ENCODE measurements at regions not wholly inside any gene's neighbourhood (a gene's known extent, or its start where the extent isn't known, plus 50 kb on each side); places are given as distances from the start of the nearest gene placed in this dataset.

- no peaks in the 10 kb centered on the region for H3K4me1 Mint-ChIP-seq (ENCODE audit: low read depth, unreplicated experiment)
- DNase-seq: no peak
- H3K27ac Mint-ChIP-seq (ENCODE audit: unreplicated experiment): no peak overlapping the region
- TF ChIP-seq CTCF (IDR thresholded peaks at IDR 0.05; ENCODE audit: partially characterized antibody, unreplicated experiment): no peak
- H3K4me3 Mint-ChIP-seq (ENCODE audit: unreplicated experiment): no peak overlapping the region
- H3K36me3 Mint-ChIP-seq (ENCODE audit: unreplicated experiment): no peaks in the 10 kb centered on the region
- no peaks in the 10 kb centered on the region for H3K27me3 Mint-ChIP-seq (ENCODE audit: unreplicated experiment)
- H3K9me3 Mint-ChIP-seq (ENCODE audit: unreplicated experiment): no peaks in the 10 kb centered on the region
These were observed 453.8 kb upstream of the MAP2 start for GRCh38 chr2:208970070-208970469.

GRCh38 chr2:208977582-208977981 is 446.3 kb upstream of the MAP2 start:
- DNase-seq: no peak
- Mint-ChIP-seq H3K36me3 (ENCODE audit: unreplicated experiment) (no peaks in the 10 kb centered on the region), H3K9me3 (ENCODE audit: unreplicated experiment) (no peaks in the 10 kb centered on the region), H3K4me3 (ENCODE audit: unreplicated experiment) (no peak overlapping the region), H3K4me1 (ENCODE audit: low read depth, unreplicated experiment) (no peaks in the 10 kb centered on the region), H3K27ac (ENCODE audit: unreplicated experiment) (no peak overlapping the region), H3K27me3 (ENCODE audit: unreplicated experiment) (no peaks in the 10 kb centered on the region)
- no peak for TF ChIP-seq CTCF (IDR thresholded peaks at IDR 0.05; ENCODE audit: partially characterized antibody, unreplicated experiment)

GRCh38 chr2:208978946-208979345 is 444.9 kb upstream of the MAP2 start:
- H3K9me3 Mint-ChIP-seq (ENCODE audit: unreplicated experiment): no peaks in the 10 kb centered on the region
- no peak overlapping the region for H3K27ac Mint-ChIP-seq (ENCODE audit: unreplicated experiment)
- no peak for TF ChIP-seq CTCF (IDR thresholded peaks at IDR 0.05; ENCODE audit: partially characterized antibody, unreplicated experiment)
- no peak overlapping the region for H3K4me3 Mint-ChIP-seq (ENCODE audit: unreplicated experiment)
- H3K4me1 Mint-ChIP-seq (ENCODE audit: low read depth, unreplicated experiment): no peaks in the 10 kb centered on the region
- H3K27me3 Mint-ChIP-seq (ENCODE audit: unreplicated experiment): no peaks in the 10 kb centered on the region
- no peak for DNase-seq
- H3K36me3 Mint-ChIP-seq (ENCODE audit: unreplicated experiment): no peaks in the 10 kb centered on the region

- Mint-ChIP-seq H3K9me3 (ENCODE audit: unreplicated experiment) (no peaks in the 10 kb centered on the region), H3K36me3 (ENCODE audit: unreplicated experiment) (no peaks in the 10 kb centered on the region), H3K4me1 (ENCODE audit: low read depth, unreplicated experiment) (no peaks in the 10 kb centered on the region), H3K27me3 (ENCODE audit: unreplicated experiment) (no peaks in the 10 kb centered on the region), H3K27ac (ENCODE audit: unreplicated experiment) (no peak overlapping the region), H3K4me3 (ENCODE audit: unreplicated experiment) (no peak overlapping the region)
- DNase-seq: no peak
- no peak for TF ChIP-seq CTCF (IDR thresholded peaks at IDR 0.05; ENCODE audit: partially characterized antibody, unreplicated experiment)
These were observed 443.5 kb upstream of the MAP2 start for GRCh38 chr2:208980321-208980720.

- Mint-ChIP-seq H3K4me1 (ENCODE audit: low read depth, unreplicated experiment) (peaks cover 3% of the 10 kb centered on the region), H3K27me3 (ENCODE audit: unreplicated experiment) (no peaks in the 10 kb centered on the region), H3K9me3 (ENCODE audit: unreplicated experiment) (no peaks in the 10 kb centered on the region), H3K27ac (ENCODE audit: unreplicated experiment) (no peak overlapping the region), H3K4me3 (ENCODE audit: unreplicated experiment) (no peak overlapping the region), H3K36me3 (ENCODE audit: unreplicated experiment) (no peaks in the 10 kb centered on the region)
- no peak for DNase-seq
- TF ChIP-seq CTCF (IDR thresholded peaks at IDR 0.05; ENCODE audit: partially characterized antibody, unreplicated experiment): no peak
These were observed 441.0 kb upstream of the MAP2 start for GRCh38 chr2:208982831-208983230.
